GM12892 (cell line): ENCODE measurements at regions not wholly inside any gene's neighbourhood (a gene's known extent, or its start where the extent isn't known, plus 50 kb on each side); places are given as distances from the start of the nearest gene placed in this dataset.

ENCODE experiments used
- POLR2A ChIP-seq: IDR thresholded peaks from 2 replicates; pipeline ENCODE4 v1.6.1; 2011; ENCODE audit warnings: low read depth, low read length, control low read depth
- POLR2AphosphoS5 ChIP-seq: IDR thresholded peaks from 2 replicates; pipeline ENCODE4 v1.6.1; 2011; ENCODE audit warnings: low read depth, low read length, control low read depth
- TAF1 ChIP-seq: IDR thresholded peaks from 2 replicates; pipeline ENCODE4 v1.6.1; 2011; ENCODE audit warnings: low read depth, mild to moderate bottlenecking, control low read depth, low read length, borderline replicate concordance

- TF ChIP-seq POLR2A (no peak), TAF1 (no peak), POLR2AphosphoS5 (no peak)
Observed at GRCh38 chr5:167503926-167504720, 787.3 kb upstream of the WWC1 start.
